ENCODE measurements at regions not wholly inside any gene's neighbourhood (a gene's known extent, or its start where the extent isn't known, plus 50 kb on each side); places are given as distances from the start of the nearest gene placed in this dataset.

DNA sequence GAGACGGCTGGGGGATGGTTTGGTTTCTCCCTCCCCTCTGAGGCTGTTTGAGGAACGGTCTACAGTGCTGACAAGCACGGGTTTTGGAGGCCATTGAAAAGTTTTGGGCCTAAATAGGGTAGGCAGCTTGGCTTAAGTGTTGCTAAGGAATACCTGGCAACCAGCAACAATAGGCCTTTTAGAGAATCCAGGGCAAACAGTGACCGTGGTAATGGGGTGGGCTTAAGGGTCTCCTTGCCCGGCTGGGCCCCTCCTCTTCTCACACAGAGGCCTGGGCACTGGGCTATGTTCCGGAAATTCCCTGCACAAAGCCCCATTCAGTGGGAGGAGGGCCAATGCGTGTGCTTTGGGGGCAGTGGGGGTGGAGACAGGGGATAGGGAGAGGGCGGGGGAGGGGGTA lies 55.4 kb downstream of the ASCL1 start:
- TF ChIP-seq, protein P1, sequence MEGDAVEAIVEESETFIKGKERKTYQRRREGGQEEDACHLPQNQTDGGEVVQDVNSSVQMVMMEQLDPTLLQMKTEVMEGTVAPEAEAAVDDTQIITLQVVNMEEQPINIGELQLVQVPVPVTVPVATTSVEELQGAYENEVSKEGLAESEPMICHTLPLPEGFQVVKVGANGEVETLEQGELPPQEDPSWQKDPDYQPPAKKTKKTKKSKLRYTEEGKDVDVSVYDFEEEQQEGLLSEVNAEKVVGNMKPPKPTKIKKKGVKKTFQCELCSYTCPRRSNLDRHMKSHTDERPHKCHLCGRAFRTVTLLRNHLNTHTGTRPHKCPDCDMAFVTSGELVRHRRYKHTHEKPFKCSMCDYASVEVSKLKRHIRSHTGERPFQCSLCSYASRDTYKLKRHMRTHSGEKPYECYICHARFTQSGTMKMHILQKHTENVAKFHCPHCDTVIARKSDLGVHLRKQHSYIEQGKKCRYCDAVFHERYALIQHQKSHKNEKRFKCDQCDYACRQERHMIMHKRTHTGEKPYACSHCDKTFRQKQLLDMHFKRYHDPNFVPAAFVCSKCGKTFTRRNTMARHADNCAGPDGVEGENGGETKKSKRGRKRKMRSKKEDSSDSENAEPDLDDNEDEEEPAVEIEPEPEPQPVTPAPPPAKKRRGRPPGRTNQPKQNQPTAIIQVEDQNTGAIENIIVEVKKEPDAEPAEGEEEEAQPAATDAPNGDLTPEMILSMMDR (conservative IDR thresholded peaks at IDR 0.05 in 1 of 2, IDR thresholded peaks at IDR 0.05 in 1 of 2; ENCODE audit: extremely low read depth in 1 of 2, insufficient read depth in 1 of 2, low read depth in 1 of 2, low read length in 2 of 2): no peak
- no peak for TF ChIP-seq EZH2 (IDR thresholded peaks at IDR 0.05; ENCODE audit: borderline replicate concordance, low read length)

All from mammary epithelial cell (primary cell).